IMR-90 (cell line): ENCODE measurements at regions not wholly inside any gene's neighbourhood (a gene's known extent, or its start where the extent isn't known, plus 50 kb on each side); places are given as distances from the start of the nearest gene placed in this dataset.

Source experiments
- ATAC-seq: fragments of 200-7000 bp; cut with Tn5 transposase; 2 replicates; pipeline ENCODE4 v1.9.1; 2020; ENCODE audit warnings: low read depth, mild to moderate bottlenecking, moderate library complexity
- BruUV-seq: library from RNA; stranded (reverse); fragments of 400-500 nt; replicated peaks from 2 replicates; lab custom pipeline; 2021; lab: Mats Ljungman, UMichigan
- CTCF ChIA-PET: fragments of 300-600 bp; formaldehyde crosslinking; extraction: SDS; loops from one replicate; lab custom pipeline; 2021; ENCODE audit warnings: antibody characterized with exemption; lab: Yijun Ruan, JAX
- POLR2A ChIA-PET: fragments of 300-600 bp; sonication (Branson Sonifier 250); formaldehyde crosslinking; loops from one replicate; lab custom pipeline; 2022; ENCODE audit warnings: antibody characterized with exemption; ENCODE audit not compliant: unreplicated experiment; lab: Charles Lee
- DNase-seq: peaks from one replicate; pipeline ENCODE4 v3.0.0; 2013
- H2AFZ ChIP-seq: replicated peaks from 2 replicates; pipeline ENCODE3; 2013; ENCODE audit warnings: low read length, mild to moderate bottlenecking; ENCODE audit not compliant: poor library complexity
- H2AK5ac ChIP-seq: 2 replicates; pipeline ENCODE4 v1.6.1; 2013; ENCODE audit warnings: low read depth, low read length, inconsistent platforms
- H2AK9ac ChIP-seq: replicated peaks from 2 replicates; pipeline ENCODE3; 2013; ENCODE audit warnings: mild to moderate bottlenecking, low read depth, low read length, moderate library complexity; ENCODE audit not compliant: poor library complexity
- H2BK120ac ChIP-seq: 2 replicates; pipeline ENCODE4 v1.6.1; 2013; ENCODE audit warnings: low read depth, low read length, inconsistent platforms
- H2BK15ac ChIP-seq: 3 replicates; pipeline ENCODE4 v1.6.1; 2013; ENCODE audit warnings: low read depth, low read length, inconsistent platforms
- H2BK20ac ChIP-seq: 2 replicates; pipeline ENCODE4 v1.6.1; 2013; ENCODE audit warnings: low read depth, mild to moderate bottlenecking, inconsistent platforms, low read length, moderate library complexity
- H2BK5ac ChIP-seq: 2 replicates; pipeline ENCODE4 v1.6.1; 2013; ENCODE audit warnings: mild to moderate bottlenecking, low read depth, low read length, inconsistent platforms; ENCODE audit not compliant: poor library complexity, severe bottlenecking
- H3K14ac ChIP-seq: replicated peaks from 2 replicates; pipeline ENCODE4 v1.6.1; 2013; ENCODE audit warnings: low read depth, low read length, inconsistent platforms
- H3K18ac ChIP-seq: 2 replicates; pipeline ENCODE4 v1.6.1; 2013; ENCODE audit warnings: low read depth, low read length, control low read depth
- H3K23ac ChIP-seq: 2 replicates; pipeline ENCODE4 v1.6.1; 2013; ENCODE audit warnings: low read depth, low read length, inconsistent platforms
- H3K27ac ChIP-seq: 2 replicates; pipeline ENCODE4 v1.5.1; 2013; ENCODE audit warnings: mild to moderate bottlenecking, control low read depth, low read length; ENCODE audit not compliant: insufficient read depth
- H3K27me3 ChIP-seq: 2 replicates; pipeline ENCODE4 v1.6.1; 2013; ENCODE audit warnings: low read length; ENCODE audit not compliant: control insufficient read depth, insufficient read depth
- H3K36me3 ChIP-seq: 2 replicates; pipeline ENCODE4 v1.6.1; 2013; ENCODE audit warnings: low read length, mixed read lengths; ENCODE audit not compliant: control insufficient read depth, insufficient read depth
- H3K4ac ChIP-seq: 2 replicates; pipeline ENCODE4 v1.6.1; 2013; ENCODE audit warnings: low read depth, low read length, inconsistent platforms
- H3K4me1 ChIP-seq: 2 replicates; pipeline ENCODE4 v1.6.1; 2013; ENCODE audit warnings: low read length, mixed read lengths; ENCODE audit not compliant: control insufficient read depth, insufficient read depth
- H3K4me2 ChIP-seq: 2 replicates; pipeline ENCODE4 v1.6.1; 2013; ENCODE audit warnings: low read depth, mild to moderate bottlenecking, control low read depth, low read length, moderate library complexity
- H3K4me3 ChIP-seq: 2 replicates; pipeline ENCODE4 v1.5.1; 2013; ENCODE audit warnings: low read depth, mild to moderate bottlenecking, control low read depth, low read length, moderate library complexity; ENCODE audit not compliant: insufficient read depth
- H3K56ac ChIP-seq: 2 replicates; pipeline ENCODE4 v1.6.1; 2013; ENCODE audit warnings: low read length, inconsistent platforms; ENCODE audit not compliant: insufficient read depth; ENCODE audit errors: extremely low read depth
- H3K79me1 ChIP-seq, 2 experiments: 2 replicates each; pipeline ENCODE4 v1.6.1; 2013; ENCODE audit warnings: low read length in 2 of 2, inconsistent platforms in 1 of 2, low read depth in 1 of 2
- H3K9ac ChIP-seq: 2 replicates; pipeline ENCODE4 v1.6.1; 2013; ENCODE audit warnings: low read depth, low read length, control low read depth
- H3K9me1 ChIP-seq: 2 replicates; pipeline ENCODE4 v1.6.1; 2013; ENCODE audit warnings: low read length, inconsistent platforms; ENCODE audit not compliant: insufficient read depth
- H3K9me3 ChIP-seq: 2 replicates; pipeline ENCODE4 v1.6.1; 2013; ENCODE audit warnings: low read length; ENCODE audit not compliant: control insufficient read depth, insufficient read depth
- H4K20me1 ChIP-seq: 2 replicates; pipeline ENCODE4 v1.6.1; 2013; ENCODE audit warnings: low read length, inconsistent platforms; ENCODE audit not compliant: insufficient read depth
- H4K5ac ChIP-seq: 2 replicates; pipeline ENCODE4 v1.6.1; 2013; ENCODE audit warnings: mild to moderate bottlenecking, low read depth, low read length, control low read depth
- H4K8ac ChIP-seq, 2 experiments: 2 replicates each; pipeline ENCODE4 v1.6.1; 2013; ENCODE audit warnings: low read depth in 2 of 2, low read length in 2 of 2, control low read depth in 1 of 2, inconsistent platforms in 1 of 2
- H4K91ac ChIP-seq: 2 replicates; pipeline ENCODE4 v1.6.1; 2013; ENCODE audit warnings: low read depth, low read length, inconsistent platforms; ENCODE audit not compliant: insufficient read depth
- CEBPB ChIP-seq: IDR thresholded peaks from 2 replicates; pipeline ENCODE4 v1.6.1; 2012; ENCODE audit warnings: low read depth, low read length, improper control_type of control experiment
- ELK1 ChIP-seq: fragments of 150-350 bp; IDR thresholded peaks from 2 replicates; pipeline ENCODE4 v1.6.1; 2016; ENCODE audit warnings: low read depth, mild to moderate bottlenecking, low read length, moderate library complexity, borderline replicate concordance
- FOS ChIP-seq: fragments of 150-350 bp; IDR thresholded peaks from 2 replicates; pipeline ENCODE4 v1.6.1; 2016; ENCODE audit warnings: low read depth, low read length
- MAFK ChIP-seq: IDR thresholded peaks from 2 replicates; pipeline ENCODE4 v1.6.1; 2012; ENCODE audit warnings: low read depth, low read length, improper control_type of control experiment
- SMC3 ChIP-seq: fragments of 150-350 bp; IDR thresholded peaks from 2 replicates; pipeline ENCODE4 v1.6.1; 2016; ENCODE audit warnings: low read depth, mild to moderate bottlenecking, antibody characterized with exemption, low read length, moderate library complexity
- WGBS, 2 experiments: methylation state at CpG; one replicate each; pipeline versions ENCODE4 v1.1.5 to v1.1.7; 2013; ENCODE audit warnings: missing lambda C conversion rate in 2 of 2; ENCODE audit not compliant: insufficient read length in 1 of 2; ENCODE audit errors: extremely low coverage in 2 of 2; 5-methylcytosine and 5-hydroxymethylcytosine counted together
- dilution Hi-C: fragments of 300-500 bp; cut with HindIII; formaldehyde crosslinking; loops from one replicate; pipeline ENCODE4 v1.14.3; 2018; ENCODE audit warnings: low sequenced_read_pairs; ENCODE audit not compliant: unreplicated experiment
- in situ Hi-C: fragments of 300-500 bp; cut with MboI; formaldehyde crosslinking; loops from 3 replicates; pipeline ENCODE4 v1.14.3; 2019; ENCODE audit warnings: low sequenced_read_pairs, inconsistent platforms, mixed read lengths
- intact Hi-C: fragments of 100-400 bp; cut with micrococcal nuclease; formaldehyde crosslinking; loops from 2 replicates; pipeline ENCODE4 v1.10.0; 2022

GRCh38 chr3:83938491-83938890 is 1020.3 kb upstream of the CADM2 start:
- H3K9ac ChIP-seq = no peak overlapping the region
- no peak overlapping the region for H2AFZ ChIP-seq
- H4K5ac ChIP-seq = no peak overlapping the region
- no peak overlapping the region for H4K8ac ChIP-seq
- no CpG with 5 or more reads among the region's 2 CpGs for WGBS, 2 experiments
- H4K91ac ChIP-seq = no peak overlapping the region
- intact Hi-C loops (no loop called here), in situ Hi-C loops (no loop called here), dilution Hi-C loops (no loop called here)
- H3K27me3 ChIP-seq = no peaks in the 10 kb centered on the region
- no peaks in the 10 kb centered on the region for H3K79me1 ChIP-seq
- no peak overlapping the region for H2BK15ac ChIP-seq
- no peak for ATAC-seq
- H3K4me1 ChIP-seq = no peaks in the 10 kb centered on the region
- no TSS peak for BruUV-seq
- H3K56ac ChIP-seq = no peak overlapping the region
- H3K36me3 ChIP-seq = no peaks in the 10 kb centered on the region
- H3K14ac ChIP-seq = no peak overlapping the region
- no peak overlapping the region for H2AK5ac ChIP-seq
- no peak overlapping the region for H2BK5ac ChIP-seq
- H3K23ac ChIP-seq = no peak overlapping the region
- H3K4me2 ChIP-seq = no peak overlapping the region
- H3K4ac ChIP-seq = no peak overlapping the region
- H3K4me3 ChIP-seq = no peak overlapping the region
- H3K18ac ChIP-seq = no peak overlapping the region
- no peak for TF ChIP-seq ELK1
- no peak for TF ChIP-seq CEBPB
- TF ChIP-seq SMC3 = no peak
- no peak for TF ChIP-seq MAFK
- no peak for TF ChIP-seq FOS
- no peaks in the 10 kb centered on the region for H4K20me1 ChIP-seq
- H2BK20ac ChIP-seq = no peak overlapping the region
- ChIA-PET CTCF (no interaction called here), POLR2A (no interaction called here)
- H2BK120ac ChIP-seq = no peak overlapping the region
- H3K27ac ChIP-seq = no peak overlapping the region
- peaks cover 13% of the 10 kb centered on the region; the same call in 1 of the 2 replicates for H3K9me3 ChIP-seq
- no peaks in the 10 kb centered on the region for H3K9me1 ChIP-seq
- DNase-seq = no peak
- no peak overlapping the region for H2AK9ac ChIP-seq
